Activated B cell treated with CpG ODN at 0.5 μM for 24 hours (primary cell): ENCODE measurements at regions not wholly inside any gene's neighbourhood (a gene's known extent, or its start where the extent isn't known, plus 50 kb on each side); places are given as distances from the start of the nearest gene placed in this dataset.

Experiments used
- ATAC-seq: fragments of 200-7000 bp; cut with Tn5 transposase; one replicate; pipeline ENCODE4 v1.10.0; 2021; ENCODE audit warnings: low read depth, mild to moderate bottlenecking, moderate library complexity
- CTCF ChIA-PET: fragments of 350-600 bp; sonication (Branson Sonifier 250); formaldehyde crosslinking; loops from one replicate; lab custom pipeline; 2021; ENCODE audit warnings: antibody characterized with exemption; lab: Charles Lee
- POLR2A ChIA-PET: fragments of 350-600 bp; sonication (Branson Sonifier 250); formaldehyde crosslinking; loops from one replicate; lab custom pipeline; 2021; ENCODE audit warnings: antibody characterized with exemption; lab: Charles Lee
- DNase-seq: peaks from one replicate; pipeline ENCODE4 v3.0.0; 2022
- H3K27ac Mint-ChIP-seq: one replicate; pipeline ENCODE4 v1.8.0; 2020; ENCODE audit warnings: mixed read lengths
- H3K27me3 Mint-ChIP-seq: one replicate; pipeline ENCODE4 v1.8.0; 2021; ENCODE audit warnings: mixed read lengths
- H3K36me3 Mint-ChIP-seq: one replicate; pipeline ENCODE4 v1.8.0; 2021; ENCODE audit warnings: low read depth, mixed read lengths
- H3K4me1 Mint-ChIP-seq: one replicate; pipeline ENCODE4 v1.8.0; 2021; ENCODE audit warnings: mixed read lengths
- H3K4me3 Mint-ChIP-seq: one replicate; pipeline ENCODE4 v1.8.0; 2020; ENCODE audit warnings: mild to moderate bottlenecking, mixed read lengths
- H3K9me3 Mint-ChIP-seq: one replicate; pipeline ENCODE4 v1.8.0; 2020; ENCODE audit warnings: mixed read lengths
- CTCF ChIP-seq: fragments of 200-600 bp; IDR thresholded peaks from one replicate; pipeline ENCODE4 v1.8.0; 2022; ENCODE audit warnings: antibody characterized with exemption, mild to moderate bottlenecking
- intact Hi-C: fragments of 100-400 bp; cut with micrococcal nuclease; formaldehyde crosslinking; loops from one replicate; pipeline ENCODE4 v1.15.1; 2024

DNA sequence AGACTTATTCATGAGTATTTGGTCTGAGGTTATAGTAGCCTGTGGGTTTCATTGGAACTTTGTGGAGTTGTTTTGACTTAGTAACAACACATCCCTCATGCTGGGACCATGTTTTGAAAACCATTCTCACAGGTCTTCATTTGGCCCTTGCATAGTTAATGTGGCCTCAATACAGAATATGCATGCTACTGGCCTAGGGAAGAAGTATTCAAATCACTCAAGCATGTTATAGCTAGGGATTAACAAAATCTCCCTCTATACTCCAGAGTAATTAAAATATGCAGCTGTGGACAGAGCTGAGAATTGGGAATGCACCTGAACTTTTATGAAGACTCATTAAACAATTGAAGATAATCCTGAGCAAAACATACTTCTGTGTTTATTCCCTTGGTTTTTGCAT is 325.5 kb upstream of the CHAC2 start:
- POLR2A ChIA-PET = no interaction called here
- H3K9me3 Mint-ChIP-seq = no peaks in the 10 kb centered on the region

DNA sequence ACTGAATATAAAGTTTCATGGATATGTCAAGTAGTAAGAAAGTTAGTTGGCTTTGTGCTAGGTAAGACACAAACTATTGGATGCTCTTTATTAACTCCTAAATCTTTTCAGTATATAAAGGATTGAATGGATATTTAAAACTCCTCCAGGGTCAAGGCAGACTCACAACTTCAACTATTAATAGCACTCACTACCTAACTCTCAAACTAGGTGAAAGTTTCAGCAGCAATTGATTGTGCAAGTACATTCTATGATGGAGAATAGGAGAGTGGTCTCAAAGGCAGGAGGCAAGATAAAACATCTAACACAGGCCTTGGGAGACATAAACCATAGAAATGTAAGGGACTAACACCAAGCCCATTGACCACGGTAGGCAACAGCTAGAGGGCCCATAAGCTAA is 328.9 kb upstream of the CHAC2 start:
- Mint-ChIP-seq H3K27me3 (no peaks in the 10 kb centered on the region), H3K4me1 (no peaks in the 10 kb centered on the region)

More for the DNA sequence above, 325.5 kb upstream of the CHAC2 start:
- CTCF ChIA-PET = no interaction called here
- Mint-ChIP-seq H3K4me3 (no peak overlapping the region), H3K27ac (no peak overlapping the region), H3K4me1 (no peaks in the 10 kb centered on the region), H3K27me3 (no peaks in the 10 kb centered on the region), H3K36me3 (no peaks in the 10 kb centered on the region)
- DNase-seq (no peak), ATAC-seq (no peak)
- no peak for TF ChIP-seq CTCF
- intact Hi-C loops = no loop called here

GRCh38 chr2:53438100-53438499 is 329.5 kb upstream of the CHAC2 start:
- intact Hi-C loops = no loop called here
- TF ChIP-seq CTCF = no peak
- CTCF ChIA-PET = no interaction called here
- Mint-ChIP-seq H3K27me3 (no peaks in the 10 kb centered on the region), H3K4me1 (no peaks in the 10 kb centered on the region), H3K4me3 (no peak overlapping the region), H3K27ac (no peak overlapping the region), H3K36me3 (no peaks in the 10 kb centered on the region), H3K9me3 (no peaks in the 10 kb centered on the region)
- POLR2A ChIA-PET = no interaction called here
- no peak for DNase-seq
- no peak for ATAC-seq

More for the DNA sequence above, 328.9 kb upstream of the CHAC2 start:
- Mint-ChIP-seq H3K9me3 (no peaks in the 10 kb centered on the region), H3K36me3 (no peaks in the 10 kb centered on the region), H3K27ac (no peak overlapping the region), H3K4me3 (no peak overlapping the region)
- intact Hi-C loops = no loop called here
- ChIA-PET POLR2A (no interaction called here), CTCF (no interaction called here)
- no peak for TF ChIP-seq CTCF
- ATAC-seq (no peak), DNase-seq (no peak)

DNA sequence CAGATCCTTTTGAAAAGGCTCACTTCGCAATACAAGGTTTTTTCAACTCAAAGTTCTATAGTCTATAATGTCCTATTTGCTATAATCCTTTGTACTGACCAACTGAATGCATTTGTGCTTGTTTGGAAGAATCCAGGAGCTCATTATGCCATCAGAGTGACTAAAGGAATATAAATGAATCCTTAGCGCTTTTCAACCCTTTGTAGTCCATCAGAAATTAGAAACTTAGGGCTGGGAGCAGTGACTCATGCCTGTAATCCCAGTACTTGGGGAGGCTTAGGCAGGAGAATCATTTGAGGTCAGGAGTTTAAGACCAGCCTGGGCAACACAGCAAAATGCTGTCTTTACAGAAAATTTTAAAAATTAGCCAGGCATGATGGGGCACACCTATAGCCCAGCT is 330.2 kb upstream of the CHAC2 start:
- H3K4me1 Mint-ChIP-seq = no peaks in the 10 kb centered on the region
- no peaks in the 10 kb centered on the region for H3K27me3 Mint-ChIP-seq
- no peak for TF ChIP-seq CTCF
- no peaks in the 10 kb centered on the region for H3K9me3 Mint-ChIP-seq
- intact Hi-C loops = no loop called here
- POLR2A ChIA-PET = no interaction called here
- CTCF ChIA-PET = no interaction called here
- ATAC-seq (no peak), DNase-seq (no peak)
- no peak overlapping the region for H3K4me3 Mint-ChIP-seq
- no peak overlapping the region for H3K27ac Mint-ChIP-seq
- H3K36me3 Mint-ChIP-seq = no peaks in the 10 kb centered on the region

DNA sequence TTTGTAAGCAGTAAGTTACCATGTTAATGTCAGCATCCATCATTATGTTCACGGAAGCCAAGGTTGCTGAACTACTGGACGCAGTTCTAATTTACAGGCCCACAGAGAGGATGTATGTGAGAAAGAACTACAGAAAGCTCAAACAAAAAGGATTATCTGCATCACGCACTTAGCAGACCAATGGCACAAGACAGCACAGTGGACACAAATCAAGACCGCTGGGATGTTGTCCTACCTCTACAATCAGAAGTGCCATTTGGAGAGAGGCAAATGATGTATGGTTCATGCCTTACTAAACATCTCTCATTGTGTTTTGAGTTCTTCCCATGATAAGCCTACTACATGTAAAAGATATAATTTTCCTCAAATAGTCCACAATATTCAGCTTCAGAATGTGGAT is 330.7 kb upstream of the CHAC2 start:
- Mint-ChIP-seq H3K36me3 (no peaks in the 10 kb centered on the region), H3K9me3 (no peaks in the 10 kb centered on the region), H3K27ac (no peak overlapping the region), H3K4me3 (no peak overlapping the region), H3K27me3 (no peaks in the 10 kb centered on the region), H3K4me1 (no peaks in the 10 kb centered on the region)
- CTCF ChIA-PET = no interaction called here
- intact Hi-C loops = no loop called here
- no peak for TF ChIP-seq CTCF
- DNase-seq = no peak
- no peak for ATAC-seq
- POLR2A ChIA-PET = no interaction called here
